22Rv1 (cell line): ENCODE measurements at regions not wholly inside any gene's neighbourhood (a gene's known extent, or its start where the extent isn't known, plus 50 kb on each side); places are given as distances from the start of the nearest gene placed in this dataset.

ENCODE experiments used
- H3K27ac ChIP-seq: fragments of 450-650 bp; 2 replicates; pipeline ENCODE4 v1.5.1; 2017
- CTCF ChIP-seq: fragments of 450-650 bp; IDR thresholded peaks from 2 replicates; pipeline ENCODE4 v1.5.1; 2017; ENCODE audit warnings: mild to moderate bottlenecking
- ZFX ChIP-seq: fragments of 450-650 bp; IDR thresholded peaks from 2 replicates; pipeline ENCODE4 v1.6.1; 2017; ENCODE audit warnings: antibody characterized with exemption, borderline replicate concordance

- no peak overlapping the region for H3K27ac ChIP-seq
- no peak for TF ChIP-seq ZFX
- TF ChIP-seq CTCF, result no peak
These were observed 174.3 kb downstream of the LYPLAL1 start for GRCh38 chr1:219347921-219348391.

- no peak overlapping the region for H3K27ac ChIP-seq
- no peak for TF ChIP-seq ZFX
- TF ChIP-seq CTCF, result no peak
These were observed 173.7 kb downstream of the LYPLAL1 start for GRCh38 chr1:219347376-219347775.

- H3K27ac ChIP-seq, result no peak overlapping the region
- TF ChIP-seq ZFX (no peak), CTCF (no peak)
These were observed 172.3 kb downstream of the LYPLAL1 start for GRCh38 chr1:219345953-219346352.

- no peak overlapping the region for H3K27ac ChIP-seq
- TF ChIP-seq ZFX (no peak), CTCF (no peak)
These were observed 169.2 kb downstream of the LYPLAL1 start for GRCh38 chr1:219342836-219343235.

- H3K27ac ChIP-seq, result no peak overlapping the region
- no peak for TF ChIP-seq ZFX
- no peak for TF ChIP-seq CTCF
These were observed 167.1 kb downstream of the LYPLAL1 start for GRCh38 chr1:219340796-219341195.

GRCh38 chr1:219339466-219339865, 165.8 kb downstream of the LYPLAL1 start:
- TF ChIP-seq ZFX (no peak), CTCF (no peak)
- H3K27ac ChIP-seq, result no peak overlapping the region

GRCh38 chr1:219337588-219337987, 163.9 kb downstream of the LYPLAL1 start:
- no peak overlapping the region for H3K27ac ChIP-seq
- TF ChIP-seq ZFX, result no peak
- TF ChIP-seq CTCF, result no peak
